Stimulated activated CD4-positive, alpha-beta T cell treated with anti-CD3 and anti-CD28 coated beads, Interleukin-1b, Interleukin-23, amount 100 ng/mL, for 4 hours (primary cell): ENCODE measurements at regions not wholly inside any gene's neighbourhood (a gene's known extent, or its start where the extent isn't known, plus 50 kb on each side); places are given as distances from the start of the nearest gene placed in this dataset.
"Not testable (repeated sequence)": the region's sequence is repeated elsewhere in the genome, so short reads cannot be mapped to it uniquely, and the experiment has no call there.

Source experiments
- DNase-seq, 2 donors: peaks; one replicate each; pipeline ENCODE4 v3.0.0-alpha.2; 2020; ENCODE audit warnings: low read depth in 2 of 2

DNA sequence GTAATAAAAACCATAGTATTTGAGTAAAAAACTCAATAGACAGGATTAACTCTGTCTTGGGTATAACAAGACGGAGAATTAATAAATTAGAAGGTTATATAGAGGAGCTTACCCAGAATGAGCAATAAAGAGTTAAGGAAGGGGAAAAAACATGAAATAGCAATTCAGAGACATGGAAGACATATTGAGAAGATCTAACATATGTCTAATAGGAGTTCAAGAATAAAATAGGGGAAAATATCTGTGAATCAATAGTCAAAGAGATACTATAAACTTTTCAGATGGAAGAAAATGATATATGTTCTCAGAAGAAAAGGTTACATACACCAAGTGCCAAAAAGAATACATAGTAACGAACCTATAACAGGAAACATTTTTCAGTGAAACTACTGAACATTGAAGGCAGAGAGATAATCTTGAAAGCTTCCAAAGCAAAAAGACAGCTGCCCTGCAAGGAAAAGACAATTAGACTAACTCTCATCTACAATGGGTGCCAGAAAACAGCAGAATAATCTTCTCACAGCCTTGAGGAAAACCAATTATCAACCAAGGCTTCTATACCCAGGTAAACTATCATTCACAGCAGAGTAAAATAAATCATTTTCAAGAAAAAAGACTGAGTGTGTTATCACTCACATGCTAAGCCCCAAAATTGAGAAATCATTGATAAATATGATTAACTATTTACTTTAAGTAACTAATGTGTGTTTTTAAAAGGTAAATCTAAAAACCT is 106.0 kb downstream of the ENC1 start:
- no peak for DNase-seq

DNA sequence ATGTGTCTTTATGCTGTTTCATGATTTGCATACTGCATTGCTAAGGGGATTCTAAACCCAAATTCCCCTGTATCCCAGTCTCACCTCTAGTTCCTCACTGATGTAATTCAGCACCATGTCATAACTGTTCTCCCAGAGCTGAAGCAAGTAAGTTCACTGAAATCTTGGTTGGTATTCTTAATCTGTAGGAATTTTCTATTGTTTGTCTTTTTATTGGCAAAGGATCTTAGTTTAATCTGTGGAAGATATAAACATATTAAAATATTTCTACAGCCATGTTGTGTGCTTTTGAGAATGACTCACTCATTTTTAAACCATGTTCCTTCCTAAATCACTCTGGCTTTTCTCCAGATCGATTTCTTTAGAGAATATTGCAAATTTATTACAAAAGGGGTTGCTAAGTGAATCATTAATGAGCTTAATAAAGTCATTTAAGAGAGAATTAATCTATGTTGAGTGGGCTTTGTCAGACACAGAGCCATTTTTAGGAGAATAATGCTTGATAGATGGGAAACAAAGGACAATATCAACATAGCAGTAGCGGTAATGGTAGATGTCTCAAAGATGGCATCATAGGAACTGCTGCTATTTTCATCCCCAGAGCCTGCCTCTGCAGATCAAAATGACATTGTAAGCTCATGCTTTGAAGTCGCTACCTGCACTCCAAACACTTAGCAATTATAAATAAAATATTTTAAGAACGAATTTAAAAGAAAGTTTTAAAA is 110.0 kb downstream of the ENC1 start:
- no peak for DNase-seq

DNA sequence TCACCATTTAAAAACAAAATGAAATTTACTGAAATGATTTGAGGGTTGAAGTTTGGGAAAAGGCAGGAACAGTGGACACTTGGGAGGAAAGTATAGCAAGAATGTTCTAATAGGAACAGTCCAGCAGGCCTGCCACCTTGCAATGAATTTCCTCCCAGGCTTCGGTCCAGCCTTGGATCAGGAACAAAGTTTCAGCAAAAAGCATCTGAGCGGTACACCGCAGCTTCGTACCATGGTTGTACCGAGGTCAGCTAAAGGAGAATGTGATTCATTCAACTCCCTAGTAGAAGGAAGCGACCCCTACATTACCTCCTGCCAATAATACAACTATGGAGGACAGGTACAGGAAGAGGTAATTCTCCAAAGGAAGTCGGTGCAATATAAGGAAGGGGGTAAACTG is 111.4 kb downstream of the ENC1 start:
- no peak for DNase-seq

DNA sequence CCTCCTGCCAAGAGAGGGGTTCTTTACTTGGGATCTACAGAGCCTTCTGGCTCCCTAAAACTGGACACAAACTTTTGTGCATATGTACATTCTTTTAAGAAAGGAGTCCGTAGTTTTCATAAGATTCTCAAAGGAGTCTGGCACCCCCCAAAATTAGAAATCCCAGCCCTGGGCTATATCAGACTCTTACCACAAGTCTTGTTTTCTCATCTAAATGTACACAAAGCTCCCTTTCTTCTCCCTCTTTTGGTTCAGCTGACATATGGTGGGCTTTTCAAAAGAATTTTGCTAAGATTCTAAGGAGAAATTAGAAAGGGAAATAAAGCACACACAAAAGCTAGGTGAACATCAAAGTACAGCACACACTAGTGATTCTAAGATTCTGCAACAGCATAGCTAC is 114.4 kb downstream of the ENC1 start:
- DNase-seq = no peak

DNA sequence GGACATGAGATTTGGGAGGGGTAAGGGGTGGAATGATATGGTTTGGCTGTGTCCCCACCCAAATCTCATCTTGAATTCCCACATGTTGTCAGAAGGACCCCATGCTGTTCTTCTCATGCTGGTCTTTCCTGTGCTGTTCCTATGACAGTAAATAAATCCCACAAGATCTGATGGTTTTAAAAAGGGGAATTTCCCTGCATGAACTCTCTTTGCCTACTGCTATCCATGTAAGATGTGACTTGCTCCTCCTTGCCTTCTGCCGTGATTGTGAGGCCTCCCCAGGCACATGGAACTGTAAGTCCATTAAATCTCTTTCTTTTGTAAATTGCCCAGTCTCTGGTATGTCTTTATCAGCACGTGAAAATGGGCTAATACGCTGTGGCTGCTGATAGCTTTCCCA is 115.8 kb downstream of the ENC1 start:
- not testable (repeated sequence) for DNase-seq

DNA sequence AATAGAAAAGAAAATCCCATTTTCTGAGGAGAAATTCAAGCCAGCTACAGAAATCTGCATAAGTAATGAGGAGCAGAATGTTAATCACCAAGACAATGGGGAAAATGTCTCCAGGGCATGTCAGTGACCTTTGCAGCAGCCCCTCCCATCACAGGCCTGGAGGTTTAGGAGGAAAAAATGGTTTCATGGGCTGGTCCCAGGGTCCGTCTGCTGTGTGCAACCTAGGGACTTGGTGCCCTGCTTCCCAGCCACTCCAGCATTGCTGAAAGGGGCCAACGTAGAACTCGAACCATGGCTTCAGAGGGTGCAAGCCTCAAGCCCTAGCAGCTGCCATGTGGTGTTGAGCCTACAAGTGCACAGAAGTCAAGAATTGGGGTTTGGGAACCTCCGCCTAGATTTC is 116.8 kb downstream of the ENC1 start:
- not testable (repeated sequence) for DNase-seq

DNA sequence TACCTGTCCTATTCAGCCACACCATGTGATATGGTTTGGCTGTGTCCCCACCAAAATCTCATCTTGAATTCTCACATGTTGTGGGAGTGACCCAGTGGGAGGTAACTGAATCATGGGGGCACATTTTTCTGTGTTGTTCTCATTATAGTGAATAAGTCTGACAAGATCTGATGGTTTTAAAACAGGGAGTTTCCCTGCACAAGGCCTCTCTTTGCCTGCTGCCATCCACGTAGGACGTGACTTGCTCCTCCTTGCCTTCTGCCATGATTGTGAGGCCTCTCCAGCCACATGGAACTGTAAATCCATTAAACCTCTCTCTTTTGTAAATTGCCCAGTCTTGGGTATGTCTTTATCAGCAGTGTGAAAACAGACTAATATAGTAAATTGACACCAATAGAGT is 117.7 kb downstream of the ENC1 start:
- DNase-seq = not testable (repeated sequence)

DNA sequence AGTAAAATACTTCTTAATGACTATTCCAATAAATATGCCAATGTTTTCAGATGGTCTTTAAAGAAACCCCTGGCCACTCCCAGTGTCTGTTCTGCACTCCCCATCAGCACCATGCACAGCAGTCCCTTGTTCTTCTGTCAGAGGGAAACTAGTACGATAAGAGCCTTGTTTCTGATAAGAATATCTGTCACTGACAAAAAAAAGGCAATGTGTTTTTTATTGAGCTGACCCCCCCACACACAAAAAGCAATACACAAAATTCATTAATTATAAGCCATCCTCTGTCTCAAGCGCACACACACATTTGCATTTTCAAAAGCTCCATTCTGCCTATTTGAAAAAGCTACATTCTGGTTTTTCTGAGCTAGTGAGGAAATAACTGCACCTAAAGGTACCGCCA is 119.1 kb downstream of the ENC1 start:
- DNase-seq = no peak

DNA sequence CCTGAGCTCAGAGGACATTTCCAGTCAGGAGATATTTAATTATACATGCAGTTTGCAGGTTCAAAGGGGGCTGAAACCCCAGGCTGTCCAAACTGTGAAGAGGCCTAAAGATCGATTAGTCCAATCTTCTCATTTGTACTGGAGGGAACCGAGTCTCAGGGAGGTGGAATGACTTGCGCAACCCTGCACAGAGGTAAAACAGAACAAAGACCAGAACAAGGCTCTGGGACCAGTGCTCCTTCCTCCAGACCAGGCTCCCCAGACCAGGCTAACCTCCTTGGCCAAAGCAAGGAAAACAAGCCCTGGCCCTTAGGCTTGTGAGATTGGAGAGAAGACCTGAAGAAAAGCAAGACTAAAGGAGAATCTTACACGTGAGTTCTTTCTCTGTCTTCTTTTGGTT is 120.8 kb downstream of the ENC1 start:
- DNase-seq = no peak

DNA sequence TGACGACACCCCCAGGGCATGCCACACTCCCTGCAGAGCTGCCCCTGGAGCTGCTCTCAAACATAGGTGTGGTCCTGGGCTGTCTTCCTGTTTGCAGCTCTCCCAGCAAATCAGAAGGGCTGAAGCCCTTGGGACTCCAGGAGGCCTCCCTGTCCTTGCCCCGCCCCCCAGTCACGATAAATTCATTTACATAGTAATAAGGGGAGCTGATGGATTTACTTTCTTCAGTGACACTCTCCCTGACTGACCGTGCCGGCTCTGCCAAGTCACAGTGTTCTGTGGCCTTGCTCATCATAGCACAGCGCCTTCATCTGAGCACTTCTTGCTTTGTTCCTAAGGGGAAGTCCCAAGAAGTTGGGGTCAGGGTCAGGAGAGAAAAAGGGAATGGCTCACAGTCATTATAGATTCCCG is 121.4 kb downstream of the ENC1 start:
- no peak for DNase-seq

DNA sequence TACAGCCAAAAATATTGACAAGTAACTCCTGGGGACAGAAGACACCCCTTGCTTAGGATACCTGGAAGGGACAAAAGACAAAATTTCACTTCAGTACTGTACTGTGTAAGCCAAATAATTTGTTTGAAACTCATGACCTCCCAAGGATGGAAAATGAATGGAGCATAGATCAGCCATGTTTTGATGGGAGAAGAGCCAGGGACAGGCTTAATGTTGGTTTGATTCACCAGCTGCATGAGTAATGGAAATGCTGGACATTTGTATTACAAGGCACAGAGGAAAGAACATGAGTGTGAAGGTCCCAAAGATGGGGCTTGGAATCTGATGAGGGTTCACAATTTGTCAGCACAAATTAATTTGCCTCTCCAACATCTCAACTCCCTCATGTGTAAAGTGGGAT is 122.8 kb downstream of the ENC1 start:
- DNase-seq = no peak

DNA sequence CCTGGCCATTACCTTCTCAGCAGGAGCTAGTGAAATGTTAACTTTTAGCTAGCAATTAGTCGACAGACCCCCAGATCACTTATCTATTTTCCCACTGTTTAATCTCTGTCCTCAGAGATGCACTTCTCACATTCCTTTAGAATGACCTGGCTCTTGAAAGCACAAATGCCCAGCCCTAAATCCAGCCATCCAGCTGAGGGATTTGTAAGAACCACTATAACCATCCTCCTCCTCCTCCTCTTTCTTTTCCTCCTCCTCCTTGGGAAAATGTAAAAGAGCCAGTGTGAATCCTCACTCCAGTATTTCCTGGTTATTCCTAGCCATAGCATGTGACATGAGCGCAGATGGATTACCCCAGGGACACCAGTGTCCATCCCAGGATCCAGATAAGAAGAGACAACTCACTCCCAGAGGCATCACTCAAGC is 124.3 kb downstream of the ENC1 start:
- DNase-seq = no peak

DNA sequence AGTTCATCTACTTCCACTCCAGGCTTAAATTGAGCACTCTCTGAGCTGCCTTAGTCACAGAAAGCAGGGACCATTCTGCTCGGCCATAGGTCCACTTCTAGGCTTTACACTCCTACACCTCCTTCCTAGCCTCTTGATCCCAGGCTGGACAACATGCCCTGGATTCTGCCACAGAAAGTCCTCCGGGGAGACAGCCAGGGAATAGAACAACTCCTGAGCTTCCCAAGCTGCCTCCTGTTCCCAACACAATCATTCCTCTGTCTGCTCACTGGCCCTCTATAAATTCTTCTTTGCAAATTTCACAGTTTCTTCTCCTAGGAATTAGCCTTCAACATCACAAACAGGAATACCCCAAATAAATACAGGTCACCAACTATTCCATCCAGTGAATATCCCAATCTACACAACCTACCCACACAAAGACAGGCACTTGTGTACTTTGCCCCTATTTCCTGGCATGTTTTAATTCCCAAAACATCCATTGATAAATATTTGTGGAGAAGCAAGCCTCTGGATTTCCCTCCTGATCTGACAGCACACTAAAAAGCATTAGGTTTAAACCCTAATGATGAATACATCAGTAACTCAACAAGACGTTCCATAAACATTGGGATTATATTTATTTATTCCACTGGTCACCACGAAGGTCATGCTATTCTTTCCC is 125.5 kb downstream of the ENC1 start:
- no peak for DNase-seq

DNA sequence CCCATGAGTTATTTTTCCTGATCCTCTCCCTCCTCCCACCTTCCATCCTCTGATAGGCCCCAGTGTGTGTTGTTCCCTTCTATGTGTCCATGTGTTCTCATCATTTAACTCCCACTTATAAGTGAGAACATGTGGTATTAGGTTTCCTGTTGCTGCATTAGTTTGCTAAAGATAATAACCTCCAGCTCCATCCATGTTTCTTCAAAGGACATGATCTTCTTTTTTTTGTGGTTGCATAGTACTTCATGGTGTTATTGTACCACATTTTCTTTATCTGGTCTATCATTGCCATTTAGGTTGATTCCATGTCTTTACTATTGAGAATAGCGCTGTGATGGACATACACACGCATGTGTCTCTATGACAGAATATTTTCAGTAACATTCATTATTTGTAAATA is 128.8 kb downstream of the ENC1 start:
- not testable (repeated sequence) for DNase-seq

DNA sequence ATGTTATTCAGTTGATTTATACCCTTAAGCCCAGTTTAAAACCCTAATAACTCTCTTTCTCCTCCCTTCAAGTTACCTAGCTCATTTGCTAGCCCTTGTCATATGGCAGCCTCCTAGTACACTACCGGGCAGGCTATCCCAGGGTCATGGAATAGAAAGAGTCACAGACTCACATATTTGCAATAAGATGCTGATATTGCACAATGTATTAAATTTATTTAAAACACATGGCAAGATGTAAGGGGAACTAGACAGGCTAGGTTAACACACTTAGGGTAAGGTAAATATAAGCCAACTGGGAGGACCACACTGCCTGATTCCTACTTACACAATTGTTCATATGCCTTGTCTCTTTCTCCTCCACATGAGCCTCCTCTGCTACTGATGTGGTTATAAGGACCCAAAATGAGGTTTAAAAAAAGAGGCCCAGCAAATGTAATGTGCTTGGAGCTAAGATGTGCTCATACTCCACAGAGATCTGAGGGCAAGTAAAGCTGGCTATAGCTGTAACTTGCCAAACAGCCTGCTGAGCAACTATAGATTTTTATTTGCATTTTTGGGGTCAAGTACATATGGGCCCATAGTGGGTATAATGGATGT is 130.0 kb downstream of the ENC1 start:
- no peak for DNase-seq

DNA sequence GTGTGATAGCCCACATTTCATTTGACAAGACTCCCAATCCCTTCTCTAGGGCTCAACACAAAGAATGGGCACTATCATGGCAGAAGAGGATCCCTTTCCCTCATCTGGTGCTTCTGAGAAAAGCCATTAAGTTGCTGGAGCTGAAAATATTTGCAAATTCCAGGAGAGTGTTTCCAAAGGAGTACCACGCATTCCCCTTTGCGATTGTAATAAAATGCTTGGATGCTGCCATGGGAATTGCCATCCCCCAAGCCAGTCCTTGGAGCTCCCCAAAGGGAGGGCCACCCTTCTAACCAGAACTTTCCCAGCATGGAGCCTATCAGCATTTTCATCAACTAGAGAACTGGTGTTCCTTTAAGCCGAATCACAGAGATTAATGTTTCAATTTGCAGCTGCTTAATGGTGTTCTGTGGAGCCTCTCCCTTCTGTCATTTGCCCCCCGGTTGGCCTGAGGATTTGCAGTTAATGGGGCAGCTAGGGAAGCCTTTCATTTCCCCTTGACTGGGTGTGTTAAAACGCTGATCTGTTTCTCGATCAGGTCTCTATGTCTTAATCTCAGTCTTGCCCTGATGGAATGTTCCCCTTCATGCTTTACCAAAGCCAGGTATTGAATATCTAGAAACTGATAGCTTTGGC is 133.0 kb downstream of the ENC1 start:
- DNase-seq = no peak

DNA sequence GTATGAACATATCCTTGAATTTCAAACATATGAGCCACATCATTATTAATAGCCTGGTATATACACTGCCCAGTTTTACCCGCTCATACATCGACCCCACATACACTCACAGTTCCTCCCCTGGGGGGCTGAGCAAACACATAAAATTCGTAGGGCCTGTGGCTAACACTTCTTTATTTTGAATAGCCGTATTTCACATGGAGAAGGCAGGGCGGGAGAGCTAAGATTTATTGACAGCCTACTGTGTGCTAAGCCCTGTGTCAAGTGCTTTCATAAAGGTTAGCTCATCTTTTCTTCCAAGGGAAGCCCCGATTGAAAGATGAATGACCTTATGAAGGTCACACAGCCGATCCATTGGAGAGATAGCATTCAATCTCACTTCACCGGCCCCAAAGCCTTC is 134.4 kb downstream of the ENC1 start:
- DNase-seq = no peak

DNA sequence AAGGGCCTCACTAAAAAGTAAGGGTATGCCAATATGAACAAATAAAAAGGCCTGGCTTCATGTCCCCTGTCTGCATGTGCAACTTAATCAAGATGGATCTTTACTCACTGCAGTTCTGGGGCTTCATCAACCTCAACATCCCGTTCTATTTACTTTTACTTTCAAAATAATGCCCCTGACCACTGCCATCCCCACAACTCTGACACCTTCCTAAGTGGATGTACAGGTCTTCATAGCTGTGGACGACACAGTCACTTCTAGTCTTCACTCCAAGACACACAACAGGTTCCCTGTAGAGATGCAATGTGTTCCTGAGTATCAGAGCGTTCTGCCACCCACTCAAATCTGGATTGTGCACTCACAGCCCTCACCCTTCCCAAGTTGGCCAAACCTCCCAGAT is 136.1 kb downstream of the ENC1 start:
- no peak for DNase-seq

DNA sequence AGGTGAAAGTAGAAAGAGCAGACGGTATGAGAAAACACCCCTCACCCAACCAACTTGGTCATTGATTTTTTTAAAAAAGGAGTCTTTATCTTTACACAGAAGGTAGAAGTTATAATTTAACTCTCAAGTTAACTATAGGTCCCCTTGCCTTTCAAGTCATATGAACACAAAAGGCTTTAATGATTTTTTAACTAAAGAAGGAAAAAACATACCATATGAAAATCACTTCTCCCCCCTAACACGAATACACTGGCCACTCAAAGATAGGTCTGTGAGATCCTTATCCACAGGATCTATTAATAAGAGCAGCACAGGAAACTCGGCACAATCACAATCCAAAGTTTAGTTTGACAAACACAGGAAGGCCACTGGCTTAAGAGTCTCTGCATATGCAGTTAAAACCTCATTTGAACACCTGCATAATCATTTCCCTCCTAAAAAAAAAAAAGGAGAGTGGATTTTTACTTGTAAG is 138.0 kb downstream of the ENC1 start:
- no peak for DNase-seq

DNA sequence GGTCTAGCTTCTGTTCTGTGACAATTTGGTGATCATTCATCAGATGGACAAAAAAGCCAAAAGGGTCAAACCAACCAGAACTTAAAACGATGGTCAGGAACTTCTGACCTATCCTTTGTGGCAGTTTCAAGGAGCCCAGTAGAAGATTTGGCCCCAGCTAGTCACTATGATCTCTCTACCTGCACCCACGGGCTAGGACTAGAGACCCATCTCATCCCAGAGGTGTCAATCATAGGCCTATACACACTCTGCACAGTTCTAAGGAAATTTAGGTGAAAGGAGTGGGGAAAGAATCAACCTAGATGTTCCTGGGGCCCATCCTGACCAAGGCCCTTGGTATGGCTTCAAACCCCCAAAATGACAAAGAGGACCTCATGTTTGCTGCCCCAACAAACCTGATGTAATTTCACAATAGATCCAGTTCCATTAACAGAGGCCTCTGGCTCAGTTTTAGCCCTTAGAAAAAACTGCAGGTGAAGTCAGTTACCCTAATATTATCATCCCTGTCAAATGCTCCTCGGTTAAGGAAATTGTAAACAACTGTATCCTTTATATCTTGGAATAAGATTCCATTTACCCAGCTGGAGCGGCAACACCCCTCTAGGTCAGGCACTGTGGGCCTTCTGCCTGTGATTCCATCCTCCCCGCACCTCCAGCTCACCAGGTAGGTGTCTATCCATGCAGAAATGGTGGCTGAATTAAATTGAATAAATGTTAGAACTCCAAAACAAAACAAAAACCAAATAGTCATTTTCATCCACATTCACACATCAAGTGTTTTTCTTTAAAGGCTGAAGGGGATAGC is 138.7 kb downstream of the ENC1 start:
- no peak for DNase-seq
